GM23338 (cell line): ENCODE measurements at regions not wholly inside any gene's neighbourhood (a gene's known extent, or its start where the extent isn't known, plus 50 kb on each side); places are given as distances from the start of the nearest gene placed in this dataset.

Experiments used
- ATAC-seq: fragments of 200-7000 bp; cut with Tn5 transposase; 3 replicates; pipeline ENCODE4 v1.9.1; 2020
- DNase-seq: peaks from one replicate; pipeline ENCODE4 v3.0.0-alpha.2; 2015; ENCODE audit warnings: low spot score
- H2AFZ ChIP-seq: fragments of 200-600 bp; sonication (generic); 2 replicates; pipeline ENCODE4 v1.8.0; 2016; ENCODE audit warnings: antibody characterized with exemption, mild to moderate bottlenecking, moderate library complexity
- H3F3A ChIP-seq: fragments of 200-600 bp; sonication (generic); replicated peaks from 2 replicates; pipeline ENCODE4 v1.8.0; 2017; ENCODE audit warnings: antibody characterized with exemption, mixed run types, low read depth
- H3K27ac ChIP-seq: fragments of 200-600 bp; sonication (generic); 2 replicates; pipeline ENCODE4 v1.6.1; 2016; ENCODE audit warnings: low read depth
- H3K27me3 ChIP-seq: fragments of 200-600 bp; sonication (generic); 2 replicates; pipeline ENCODE4 v1.8.0; 2016; ENCODE audit warnings: mild to moderate bottlenecking, mixed run types, moderate library complexity; ENCODE audit not compliant: insufficient read depth
- H3K36me3 ChIP-seq: fragments of 200-600 bp; sonication (generic); 2 replicates; pipeline ENCODE4 v1.8.0; 2016; ENCODE audit warnings: mild to moderate bottlenecking; ENCODE audit not compliant: insufficient read depth
- H3K4me1 ChIP-seq: fragments of 200-600 bp; sonication (generic); 2 replicates; pipeline ENCODE4 v1.8.0; 2016; ENCODE audit warnings: mild to moderate bottlenecking, moderate library complexity; ENCODE audit not compliant: insufficient read depth
- H3K4me2 ChIP-seq: fragments of 200-600 bp; sonication (generic); 2 replicates; pipeline ENCODE4 v1.7.1; 2017; ENCODE audit warnings: mixed run types
- H3K4me3 ChIP-seq: fragments of 200-600 bp; sonication (generic); 2 replicates; pipeline ENCODE4 v1.6.1; 2016; ENCODE audit warnings: mixed run types
- H3K79me2 ChIP-seq: fragments of 200-600 bp; sonication (generic); replicated peaks from 2 replicates; pipeline ENCODE4 v1.8.0; 2017; ENCODE audit warnings: mild to moderate bottlenecking; ENCODE audit not compliant: insufficient read depth
- H3K9me2 ChIP-seq: fragments of 200-600 bp; sonication (generic); 2 replicates; pipeline ENCODE4 v1.8.0; 2017; ENCODE audit not compliant: insufficient read depth
- H4K20me1 ChIP-seq: fragments of 200-600 bp; sonication (generic); replicated peaks from 2 replicates; pipeline ENCODE4 v1.8.0; 2017; ENCODE audit warnings: mild to moderate bottlenecking; ENCODE audit not compliant: insufficient read depth
- H3K27ac Mint-ChIP-seq: 2 replicates; pipeline ENCODE4 v1.8.0; 2020; ENCODE audit warnings: inconsistent platforms, mild to moderate bottlenecking, moderate library complexity, mixed read lengths
- H3K27me3 Mint-ChIP-seq: 3 replicates; pipeline ENCODE4 v1.8.0; 2022; ENCODE audit warnings: low read depth, mild to moderate bottlenecking, moderate library complexity, mixed read lengths, inconsistent platforms; ENCODE audit not compliant: insufficient read depth, poor library complexity
- H3K36me3 Mint-ChIP-seq: 3 replicates; pipeline ENCODE4 v1.8.0; 2021; ENCODE audit warnings: low read depth, mild to moderate bottlenecking, inconsistent platforms, moderate library complexity, mixed read lengths
- H3K4me1 Mint-ChIP-seq: 3 replicates; pipeline ENCODE4 v1.8.0; 2020; ENCODE audit warnings: mild to moderate bottlenecking, inconsistent platforms, mixed read lengths
- H3K4me3 Mint-ChIP-seq: 3 replicates; pipeline ENCODE4 v1.8.0; 2021; ENCODE audit warnings: moderate library complexity, mild to moderate bottlenecking, inconsistent platforms, mixed read lengths
- H3K9me3 Mint-ChIP-seq: 3 replicates; pipeline ENCODE4 v1.8.0; 2020; ENCODE audit warnings: moderate library complexity, mild to moderate bottlenecking, inconsistent platforms, mixed read lengths
- CTCF ChIP-seq, 2 experiments: fragments of 200-600 bp in 1 of 2; sonication (generic) in 1 of 2; conservative IDR thresholded peaks; 2 replicates each; pipeline versions ENCODE4 v1.5.1 to v1.6.1; 2016 to 2017; ENCODE audit warnings: antibody characterized with exemption in 2 of 2, low read depth in 2 of 2, mild to moderate bottlenecking in 2 of 2, moderate library complexity in 1 of 2
- ETS1 ChIP-seq: IDR thresholded peaks from 2 replicates; pipeline ENCODE4 v1.6.1; 2016; ENCODE audit warnings: antibody characterized with exemption
- EZH2 ChIP-seq: fragments of 200-600 bp; sonication (generic); IDR thresholded peaks from one replicate; pipeline ENCODE4 v1.8.0; 2017; ENCODE audit warnings: antibody characterized with exemption, mild to moderate bottlenecking, low read depth; ENCODE audit not compliant: unreplicated experiment
- EZH2phosphoT487 ChIP-seq: fragments of 200-600 bp; sonication (generic); IDR thresholded peaks from one replicate; pipeline ENCODE4 v1.8.1; 2018; ENCODE audit warnings: antibody characterized with exemption; ENCODE audit not compliant: unreplicated experiment
- JUNB ChIP-seq: IDR thresholded peaks from one replicate; pipeline ENCODE4 v1.6.1; 2016; ENCODE audit warnings: antibody characterized with exemption; ENCODE audit not compliant: unreplicated experiment
- NANOG ChIP-seq: IDR thresholded peaks from 2 replicates; pipeline ENCODE4 v1.6.1; 2016; ENCODE audit warnings: antibody characterized with exemption, borderline replicate concordance
- POLR2AphosphoS5 ChIP-seq: IDR thresholded peaks from 2 replicates; pipeline ENCODE4 v1.6.1; 2016; ENCODE audit warnings: antibody characterized with exemption, low read depth
- REST ChIP-seq: IDR thresholded peaks from one replicate; pipeline ENCODE4 v1.6.1; 2018; ENCODE audit warnings: antibody characterized with exemption; ENCODE audit not compliant: unreplicated experiment
- ZNF114 ChIP-seq: fragments of 250-450 bp; sonication (Bioruptor Pico); IDR thresholded peaks from 2 replicates; pipeline ENCODE4 v1.5.0; 2020; ENCODE audit warnings: mild to moderate bottlenecking, moderate library complexity
- ZNF462 ChIP-seq: fragments of 250-450 bp; sonication (Bioruptor Pico); IDR thresholded peaks from 2 replicates; pipeline ENCODE4 v1.5.0; 2020; ENCODE audit warnings: mild to moderate bottlenecking, moderate library complexity

- TF ChIP-seq ZNF462 (CRISPR knock-in tag) (no peak), EZH2phosphoT487 (no peak)
Measured at GRCh38 chr6:5899216-5900045, 107.3 kb downstream of the NRN1 start (continued).

- no peak overlapping the region for H2AFZ ChIP-seq
- peak; percentile 86 for ATAC-seq
- H3K27me3 ChIP-seq = no peaks in the 10 kb centered on the region
- no peaks in the 10 kb centered on the region for H3K79me2 ChIP-seq
- TF ChIP-seq NANOG (no peak), EZH2 (no peak), JUNB (no peak), REST (no peak), ZNF114 (CRISPR knock-in tag) (no peak), POLR2AphosphoS5 (no peak), EZH2phosphoT487 (no peak), ETS1 (no peak), CTCF (conservative IDR thresholded peaks at IDR 0.05; ENCODE audit: low read depth in 2 of 2) (peak; percentile 23 to 52; a peak in 3 of 4 replicates)
- H3K4me3 ChIP-seq = no peak overlapping the region
- H3K4me1 Mint-ChIP-seq = no peaks in the 10 kb centered on the region
- no peak overlapping the region for H3K27ac ChIP-seq
- no peak overlapping the region for H3K27ac Mint-ChIP-seq
- no peaks in the 10 kb centered on the region for H3K36me3 Mint-ChIP-seq
- no peak overlapping the region for H3K4me2 ChIP-seq
- H3K36me3 ChIP-seq = no peaks in the 10 kb centered on the region
- no peaks in the 10 kb centered on the region for H3F3A ChIP-seq
- peaks cover 4% of the 10 kb centered on the region for H3K27me3 Mint-ChIP-seq
- H3K4me1 ChIP-seq = no peaks in the 10 kb centered on the region
- DNase-seq = peak; percentile 45
- H3K4me3 Mint-ChIP-seq = no peak overlapping the region
- H3K9me3 Mint-ChIP-seq = no peaks in the 10 kb centered on the region
- no peaks in the 10 kb centered on the region for H4K20me1 ChIP-seq
- 0 out of 2 replicates have a peak, but pooled peaks cover 3% of the 10 kb centered on the region for H3K9me2 ChIP-seq
Measured at GRCh38 chr6:5898563-5898962, 108.2 kb downstream of the NRN1 start.
